DOHH2 (cell line): ENCODE measurements at regions not wholly inside any gene's neighbourhood (a gene's known extent, or its start where the extent isn't known, plus 50 kb on each side); places are given as distances from the start of the nearest gene placed in this dataset.

Experiments used
- H3F3A ChIP-seq: fragments of 200-600 bp; sonication (generic), shearing (Covaris generic); 2 replicates; pipeline ENCODE4 v1.6.0; 2016; ENCODE audit warnings: antibody characterized with exemption, mild to moderate bottlenecking; ENCODE audit not compliant: control insufficient read depth, insufficient read depth
- H3K27ac ChIP-seq: fragments of 200-600 bp; sonication (generic); 2 replicates; pipeline ENCODE4 v1.5.1; 2014; ENCODE audit warnings: low read depth, mild to moderate bottlenecking, low read length, moderate library complexity
- H3K27me3 ChIP-seq: fragments of 200-600 bp; sonication (generic); 2 replicates; pipeline ENCODE4 v1.6.1; 2014; ENCODE audit warnings: mild to moderate bottlenecking, low read length, mixed read lengths; ENCODE audit not compliant: control insufficient read depth
- H3K36me3 ChIP-seq: fragments of 200-600 bp; sonication (generic); 2 replicates; pipeline ENCODE4 v1.6.1; 2014; ENCODE audit warnings: mild to moderate bottlenecking, low read length, moderate library complexity, mixed read lengths; ENCODE audit not compliant: control insufficient read depth
- H3K4me1 ChIP-seq: fragments of 200-600 bp; sonication (generic); 2 replicates; pipeline ENCODE4 v1.6.1; 2014; ENCODE audit warnings: mild to moderate bottlenecking, low read length, mixed read lengths; ENCODE audit not compliant: control insufficient read depth
- H3K4me2 ChIP-seq: fragments of 200-600 bp; sonication (generic); 2 replicates; pipeline ENCODE4 v1.6.0; 2014; ENCODE audit warnings: mild to moderate bottlenecking, low read length, moderate library complexity
- H3K4me3 ChIP-seq: fragments of 200-600 bp; sonication (generic); 2 replicates; pipeline ENCODE4 v1.5.1; 2014; ENCODE audit warnings: mild to moderate bottlenecking, low read length, mixed read lengths
- H3K79me2 ChIP-seq: fragments of 200-600 bp; sonication (generic); 2 replicates; pipeline ENCODE4 v1.6.1; 2014; ENCODE audit warnings: mild to moderate bottlenecking, low read length, mixed read lengths; ENCODE audit not compliant: control insufficient read depth
- H3K9me2 ChIP-seq: fragments of 200-600 bp; sonication (generic); replicated peaks from 2 replicates; pipeline ENCODE4 v1.6.1; 2014; ENCODE audit warnings: mild to moderate bottlenecking, low read length, mixed read lengths; ENCODE audit not compliant: control insufficient read depth
- H3K9me3 ChIP-seq: fragments of 200-600 bp; sonication (generic); 2 replicates; pipeline ENCODE4 v1.6.1; 2014; ENCODE audit warnings: antibody characterized with exemption, low read length, mixed read lengths; ENCODE audit not compliant: control insufficient read depth, insufficient read depth
- H4K20me1 ChIP-seq: fragments of 200-600 bp; sonication (generic); 2 replicates; pipeline ENCODE4 v1.6.0; 2014; ENCODE audit warnings: low read depth, mild to moderate bottlenecking, antibody characterized with exemption, low read length, moderate library complexity; ENCODE audit not compliant: control insufficient read depth, insufficient read depth
- EZH2phosphoT487 ChIP-seq: fragments of 200-600 bp; sonication (generic); IDR thresholded peaks from 2 replicates; pipeline ENCODE4 v1.6.1; 2017; ENCODE audit warnings: borderline replicate concordance, mild to moderate bottlenecking, antibody characterized with exemption, low read length, moderate library complexity, mixed read lengths
- TF ChIP-seq, protein P1 (sequence below): fragments of 200-600 bp; sonication (generic); IDR thresholded peaks from one replicate; pipeline ENCODE4 v1.5.1; 2014; ENCODE audit warnings: antibody characterized with exemption, mild to moderate bottlenecking, low read depth, low read length; ENCODE audit not compliant: poor library complexity, severe bottlenecking

DNA sequence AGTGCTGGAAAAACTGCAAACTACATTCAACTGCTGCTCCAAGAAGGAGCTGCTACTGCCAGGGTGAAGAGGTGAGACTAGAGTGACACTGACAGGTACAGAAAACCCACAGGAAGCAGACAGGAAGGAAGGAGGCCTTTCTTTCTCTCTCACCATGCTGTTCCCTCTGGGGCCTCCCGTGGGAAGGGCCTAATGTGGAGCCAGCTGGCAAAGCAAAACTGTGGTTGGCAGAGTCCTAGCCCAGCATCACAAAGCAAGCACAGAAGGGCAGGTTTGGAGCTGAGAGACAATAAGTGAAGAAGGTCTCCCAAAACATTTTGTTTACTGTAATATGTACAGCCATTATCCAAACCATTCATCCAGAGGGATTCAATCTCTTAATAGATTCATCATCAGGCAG lies 122.5 kb upstream of the MAX start:
- H3K36me3 ChIP-seq, result no peaks in the 10 kb centered on the region
- H3F3A ChIP-seq, result 0 out of 2 replicates have a peak, but pooled peaks cover 3% of the 10 kb centered on the region
- no peaks in the 10 kb centered on the region for H3K9me2 ChIP-seq
- H4K20me1 ChIP-seq, result no peaks in the 10 kb centered on the region
- H3K4me3 ChIP-seq, result peak overlapping the region; percentile 22
- H3K27ac ChIP-seq, result no peak overlapping the region
- H3K4me1 ChIP-seq, result peaks cover 68% of the 10 kb centered on the region
- no peak for TF ChIP-seq EZH2phosphoT487
- TF ChIP-seq, protein P1, sequence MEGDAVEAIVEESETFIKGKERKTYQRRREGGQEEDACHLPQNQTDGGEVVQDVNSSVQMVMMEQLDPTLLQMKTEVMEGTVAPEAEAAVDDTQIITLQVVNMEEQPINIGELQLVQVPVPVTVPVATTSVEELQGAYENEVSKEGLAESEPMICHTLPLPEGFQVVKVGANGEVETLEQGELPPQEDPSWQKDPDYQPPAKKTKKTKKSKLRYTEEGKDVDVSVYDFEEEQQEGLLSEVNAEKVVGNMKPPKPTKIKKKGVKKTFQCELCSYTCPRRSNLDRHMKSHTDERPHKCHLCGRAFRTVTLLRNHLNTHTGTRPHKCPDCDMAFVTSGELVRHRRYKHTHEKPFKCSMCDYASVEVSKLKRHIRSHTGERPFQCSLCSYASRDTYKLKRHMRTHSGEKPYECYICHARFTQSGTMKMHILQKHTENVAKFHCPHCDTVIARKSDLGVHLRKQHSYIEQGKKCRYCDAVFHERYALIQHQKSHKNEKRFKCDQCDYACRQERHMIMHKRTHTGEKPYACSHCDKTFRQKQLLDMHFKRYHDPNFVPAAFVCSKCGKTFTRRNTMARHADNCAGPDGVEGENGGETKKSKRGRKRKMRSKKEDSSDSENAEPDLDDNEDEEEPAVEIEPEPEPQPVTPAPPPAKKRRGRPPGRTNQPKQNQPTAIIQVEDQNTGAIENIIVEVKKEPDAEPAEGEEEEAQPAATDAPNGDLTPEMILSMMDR, result no peak
- H3K4me2 ChIP-seq, result peak overlapping the region; percentile 46
- H3K79me2 ChIP-seq, result no peaks in the 10 kb centered on the region
- H3K9me3 ChIP-seq, result no peaks in the 10 kb centered on the region
- H3K27me3 ChIP-seq, result no peaks in the 10 kb centered on the region

- Histone ChIP-seq H3K9me3 (no peaks in the 10 kb centered on the region), H3K27ac (no peak overlapping the region), H3K4me3 (no peak overlapping the region), H3K27me3 (no peaks in the 10 kb centered on the region), H3K79me2 (no peaks in the 10 kb centered on the region), H4K20me1 (no peaks in the 10 kb centered on the region), H3K36me3 (no peaks in the 10 kb centered on the region), H3K4me1 (peaks cover 76% of the 10 kb centered on the region), H3F3A (0 out of 2 replicates have a peak, but pooled peaks cover 3% of the 10 kb centered on the region), H3K4me2 (peak overlapping the region; percentile 46; the same call in 1 of the 2 replicates), H3K9me2 (no peaks in the 10 kb centered on the region)
- TF ChIP-seq, protein P1, result no peak
- no peak for TF ChIP-seq EZH2phosphoT487
Measured at GRCh38 chr14:65225299-65226159, 123.2 kb upstream of the MAX start.

DNA sequence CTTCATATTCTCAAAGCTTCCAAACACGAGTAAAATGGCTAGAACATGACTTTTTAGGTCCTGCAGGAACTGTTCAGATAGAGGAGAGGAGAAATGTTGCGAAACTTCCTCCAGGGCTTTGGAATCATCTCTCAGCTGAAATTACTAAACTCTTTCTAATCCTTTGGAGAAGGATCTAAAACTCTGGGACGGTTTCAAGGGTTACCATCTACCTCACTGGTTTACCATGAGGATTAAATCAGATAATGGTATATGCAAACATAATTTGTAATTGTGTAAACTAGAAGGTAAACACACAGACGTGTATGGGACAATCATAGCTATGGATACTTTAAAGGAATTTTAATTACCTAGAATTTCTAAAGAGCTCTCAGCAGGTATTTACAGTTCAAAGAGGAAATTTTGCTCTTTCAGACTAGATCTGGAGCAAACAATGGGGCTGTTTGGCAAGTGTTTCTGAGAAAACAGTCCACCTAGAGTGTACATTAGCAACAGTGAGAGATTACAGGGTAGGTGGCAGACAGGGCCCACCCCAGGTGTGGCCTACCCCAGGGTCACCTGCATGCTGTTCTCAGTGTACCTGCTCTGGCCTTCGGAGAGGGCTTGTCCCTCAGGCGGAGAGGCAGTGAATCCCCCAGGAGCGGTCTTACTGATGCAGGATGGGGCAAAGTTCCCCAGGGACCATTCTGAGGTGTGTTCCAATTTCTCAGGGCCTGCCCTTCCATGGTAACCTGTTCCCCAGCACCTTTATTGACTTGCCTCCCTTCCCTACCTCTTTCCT lies 124.7 kb upstream of the MAX start:
- H3K4me2 ChIP-seq, result no peak overlapping the region
- H3K9me2 ChIP-seq, result no peaks in the 10 kb centered on the region
- no peak overlapping the region for H3K27ac ChIP-seq
- peaks cover 73% of the 10 kb centered on the region for H3K4me1 ChIP-seq
- H3K79me2 ChIP-seq, result no peaks in the 10 kb centered on the region
- H4K20me1 ChIP-seq, result no peaks in the 10 kb centered on the region
- TF ChIP-seq, protein P1, result no peak
- no peak for TF ChIP-seq EZH2phosphoT487
- H3K4me3 ChIP-seq, result no peak overlapping the region
- no peaks in the 10 kb centered on the region for H3K9me3 ChIP-seq
- H3F3A ChIP-seq, result peaks cover 8% of the 10 kb centered on the region
- H3K36me3 ChIP-seq, result no peaks in the 10 kb centered on the region
- H3K27me3 ChIP-seq, result no peaks in the 10 kb centered on the region
